Kidney tubule cell (primary cell): ENCODE measurements at regions not wholly inside any gene's neighbourhood (a gene's known extent, or its start where the extent isn't known, plus 50 kb on each side); places are given as distances from the start of the nearest gene placed in this dataset.
A peak's percentile ranks its signal among the peaks of the same experiment; 100 is the strongest.
"Not testable (repeated sequence)": the region's sequence is repeated elsewhere in the genome, so short reads cannot be mapped to it uniquely, and the experiment has no call there.

Source experiments
- DNase-seq: peaks from one replicate; pipeline ENCODE4 v3.0.0-alpha.2; 2018; ENCODE audit warnings: low spot score

- DNase-seq = no peak
Measured at GRCh38 chr2:17133052-17133671, 385.1 kb downstream of the RAD51AP2 start.

GRCh38 chr2:17130627-17131026 lies 387.6 kb downstream of the RAD51AP2 start:
- DNase-seq = not testable (repeated sequence)

- DNase-seq = no peak
Measured at GRCh38 chr2:17125989-17126620, 392.1 kb downstream of the RAD51AP2 start.

GRCh38 chr2:17124575-17125318 lies 393.5 kb downstream of the RAD51AP2 start:
- DNase-seq = no peak

- no peak for DNase-seq
Measured at GRCh38 chr2:17122887-17123501, 395.2 kb downstream of the RAD51AP2 start.

GRCh38 chr2:17115466-17115865 lies 402.8 kb downstream of the RAD51AP2 start:
- DNase-seq = no peak

GRCh38 chr2:17115042-17115441 lies 403.2 kb downstream of the RAD51AP2 start:
- no peak for DNase-seq

GRCh38 chr2:17107871-17108270 lies 410.4 kb downstream of the RAD51AP2 start:
- DNase-seq = peak; percentile 37

GRCh38 chr2:17107151-17107550 lies 411.1 kb downstream of the RAD51AP2 start:
- peak; percentile 49 for DNase-seq

- DNase-seq = no peak
Measured at GRCh38 chr2:17106418-17106817, 411.8 kb downstream of the RAD51AP2 start.

- peak; percentile 90 for DNase-seq
Measured at GRCh38 chr2:17104454-17104853, 413.8 kb downstream of the RAD51AP2 start.

- DNase-seq = peak; percentile 3
Measured at GRCh38 chr2:17101596-17101995, 416.6 kb downstream of the RAD51AP2 start.

GRCh38 chr2:17101091-17101490 lies 417.1 kb downstream of the RAD51AP2 start:
- no peak for DNase-seq

- DNase-seq = no peak
Measured at GRCh38 chr2:17095340-17095739, 422.9 kb downstream of the RAD51AP2 start.

GRCh38 chr2:17093712-17094111 lies 424.5 kb downstream of the RAD51AP2 start:
- no peak for DNase-seq

- no peak for DNase-seq
Measured at GRCh38 chr2:17086990-17087389, 421.4 kb upstream of the CYRIA start.

- DNase-seq = no peak
Measured at GRCh38 chr2:17085546-17086202, 420.0 kb upstream of the CYRIA start.

GRCh38 chr2:17084877-17085276 lies 419.2 kb upstream of the CYRIA start:
- DNase-seq = no peak

GRCh38 chr2:17083902-17084301 lies 418.3 kb upstream of the CYRIA start:
- peak; percentile 4 for DNase-seq

- no peak for DNase-seq
Measured at GRCh38 chr2:17079262-17079661, 413.6 kb upstream of the CYRIA start.

- no peak for DNase-seq
Measured at GRCh38 chr2:17076533-17076932, 410.9 kb upstream of the CYRIA start.

GRCh38 chr2:17070711-17071110 lies 405.1 kb upstream of the CYRIA start:
- no peak for DNase-seq
